Colonic mucosa (tissue), 4 donors: ENCODE measurements at regions not wholly inside any gene's neighbourhood (a gene's known extent, or its start where the extent isn't known, plus 50 kb on each side); places are given as distances from the start of the nearest gene placed in this dataset. TPM values are rescaled to one million over a fixed set of nuclear protein-coding genes. Genes with fewer than 3 reads are reported as not detected.

Experiments used
- DNase-seq: peaks from one replicate; pipeline ENCODE4 v3.0.0-alpha.2; 2020
- H3K27ac ChIP-seq: fragments of 200-600 bp; one replicate; pipeline ENCODE4 v1.8.0; 2021
- H3K27me3 ChIP-seq: fragments of 200-600 bp; one replicate; pipeline ENCODE4 v1.8.0; 2021
- H3K36me3 ChIP-seq: fragments of 200-600 bp; one replicate; pipeline ENCODE4 v1.8.0; 2021
- H3K4me1 ChIP-seq: fragments of 200-600 bp; one replicate; pipeline ENCODE4 v1.8.0; 2021; ENCODE audit warnings: mild to moderate bottlenecking
- H3K4me3 ChIP-seq: fragments of 200-600 bp; one replicate; pipeline ENCODE4 v1.8.0; 2021
- H3K9ac ChIP-seq, 2 donors: one replicate each; pipeline ENCODE4 v1.7.0; 2013; ENCODE audit warnings: control low read depth in 2 of 2, low read depth in 2 of 2, low read length in 2 of 2
- H3K9me3 ChIP-seq: fragments of 200-600 bp; one replicate; pipeline ENCODE4 v1.8.0; 2021
- CTCF ChIP-seq: fragments of 200-600 bp; IDR thresholded peaks from one replicate; pipeline ENCODE4 v1.8.0; 2022; ENCODE audit warnings: antibody characterized with exemption, mild to moderate bottlenecking
- intact Hi-C: fragments of 100-400 bp; cut with DNase I; formaldehyde crosslinking; loops from one replicate; pipeline ENCODE4 v1.14.1; 2022
- microRNA-seq: library from miRNA; unstranded; fragments of <30 nt; microRNA quantifications from one replicate; pipeline ENCODE4, GENCODE V29; 2019
- donor health status: healthy.
- donor health status: DM: no; HTN: no; CAD: no.
- donor health status: DM: no; HTN: no; CAD: no.

GRCh38 chr5:96013254-96013653 lies 51.6 kb upstream of the ELL2 start:
- no peak for TF ChIP-seq CTCF
- DNase-seq = no peak
- Histone ChIP-seq H3K36me3 (no peaks in the 10 kb centered on the region), H3K4me1 (no peaks in the 10 kb centered on the region), H3K27me3 (no peaks in the 10 kb centered on the region), H3K27ac (no peak overlapping the region), H3K9ac (no peak overlapping the region), H3K9me3 (no peaks in the 10 kb centered on the region), H3K4me3 (no peak overlapping the region)
- intact Hi-C loops = no loop called here

GRCh38 chr5:96012399-96012798 lies 50.7 kb upstream of the ELL2 start:
- Histone ChIP-seq H3K9me3 (no peaks in the 10 kb centered on the region), H3K27me3 (no peaks in the 10 kb centered on the region), H3K27ac (no peak overlapping the region), H3K36me3 (no peaks in the 10 kb centered on the region), H3K4me1 (no peaks in the 10 kb centered on the region), H3K4me3 (no peak overlapping the region), H3K9ac (no peak overlapping the region)
- intact Hi-C loops = no loop called here
- DNase-seq = no peak
- no peak for TF ChIP-seq CTCF

Small RNA genes in the stretch of these regions (microRNA-seq; reads per million reads assigned to microRNA genes)
- gene MIR583 = not detected
